GM19468 (cell line): ENCODE measurements at regions not wholly inside any gene's neighbourhood (a gene's known extent, or its start where the extent isn't known, plus 50 kb on each side); places are given as distances from the start of the nearest gene placed in this dataset.
"Not testable (repeated sequence)": the region's sequence is repeated elsewhere in the genome, so short reads cannot be mapped to it uniquely, and the experiment has no call there.

Source experiments
- ATAC-seq: cut with Tn5 transposase; IDR thresholded peaks from one replicate; pipeline ENCODE4 v1.9.1; 2021; ENCODE audit warnings: mild to moderate bottlenecking, moderate library complexity, moderate number of reproducible peaks; ENCODE audit not compliant: unreplicated experiment; ENCODE audit errors: extremely low read depth

DNA sequence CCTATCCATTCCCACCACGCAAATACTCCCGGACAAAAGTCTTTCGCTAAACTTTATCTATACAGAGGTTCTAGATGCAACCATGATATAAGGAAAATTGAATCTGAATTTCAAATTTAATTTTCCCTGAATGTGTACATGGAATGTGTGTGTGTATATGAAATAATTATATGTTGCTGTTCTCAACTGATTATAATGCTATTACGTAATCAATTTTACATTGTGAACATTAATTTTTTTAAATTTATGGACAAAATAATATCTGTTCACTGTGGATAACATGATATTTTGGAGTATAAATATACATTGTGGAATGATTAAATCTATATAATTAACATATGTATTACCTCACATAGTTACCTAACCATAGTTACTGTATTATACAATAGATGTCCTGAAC, 1250.6 kb downstream of the EFNA5 start:
- no peak for ATAC-seq

DNA sequence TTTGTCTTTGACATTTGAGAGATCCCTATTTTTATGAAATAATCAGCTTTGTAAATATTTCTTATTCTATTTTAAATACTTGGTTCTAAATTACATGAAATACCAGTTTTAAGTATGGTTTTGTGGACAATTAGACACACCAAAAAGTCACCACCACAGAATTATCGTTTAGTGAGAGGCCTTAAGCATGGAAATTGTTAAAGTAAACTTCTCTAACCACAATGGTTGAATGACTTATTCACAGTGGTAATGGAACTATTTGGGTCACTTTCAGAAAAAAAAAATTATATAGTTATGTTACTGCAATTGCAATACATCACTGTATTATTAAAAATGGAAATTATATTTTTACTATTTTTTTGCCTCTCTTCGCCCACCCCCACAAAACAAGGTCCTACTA, 1252.5 kb downstream of the EFNA5 start:
- ATAC-seq = no peak

DNA sequence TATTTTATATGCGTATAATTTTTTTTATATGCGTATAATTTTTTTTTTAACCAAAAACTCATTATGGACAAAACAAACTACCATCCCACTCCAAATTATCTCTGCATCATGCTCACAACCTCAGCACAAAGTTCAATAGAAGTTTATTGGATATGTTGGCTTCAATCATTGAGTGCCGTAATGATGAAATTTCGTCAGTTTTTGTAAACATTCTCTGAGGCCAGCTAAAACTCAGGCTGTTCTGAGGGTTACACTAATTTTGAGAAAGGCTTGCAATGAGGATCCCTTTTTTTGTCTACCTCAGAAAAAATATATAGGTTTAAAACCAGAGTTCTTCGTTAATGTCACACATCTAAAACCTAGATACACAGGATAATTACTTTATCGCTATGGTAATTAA, 1253.2 kb downstream of the EFNA5 start:
- no peak for ATAC-seq

- ATAC-seq = no peak
Measured at GRCh38 chr5:106417163-106417562, 1253.6 kb downstream of the EFNA5 start.

GRCh38 chr5:106415541-106415940, 1255.2 kb downstream of the EFNA5 start:
- ATAC-seq = no peak

DNA sequence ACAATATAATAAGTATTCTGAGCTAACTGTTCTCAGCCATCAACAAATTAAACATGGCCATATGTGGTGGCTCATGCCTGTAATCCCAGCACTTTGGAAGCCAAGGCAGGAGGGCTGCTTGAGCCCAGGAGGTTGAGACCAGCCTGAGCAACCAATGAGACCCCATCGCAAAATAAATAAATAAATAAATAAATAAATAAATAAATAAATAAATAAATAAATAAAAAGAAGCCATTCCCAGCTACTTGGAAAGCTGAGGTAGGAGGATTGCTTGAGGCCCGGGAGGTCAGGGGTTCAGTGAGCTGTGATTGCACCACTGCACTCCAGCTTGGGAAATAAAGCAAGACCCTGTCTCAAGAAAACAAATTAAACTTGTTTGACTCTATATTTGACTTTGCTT, 1256.4 kb downstream of the EFNA5 start:
- no peak for ATAC-seq

- no peak for ATAC-seq
Measured at GRCh38 chr5:106412606-106413005, 1258.1 kb downstream of the EFNA5 start.

DNA sequence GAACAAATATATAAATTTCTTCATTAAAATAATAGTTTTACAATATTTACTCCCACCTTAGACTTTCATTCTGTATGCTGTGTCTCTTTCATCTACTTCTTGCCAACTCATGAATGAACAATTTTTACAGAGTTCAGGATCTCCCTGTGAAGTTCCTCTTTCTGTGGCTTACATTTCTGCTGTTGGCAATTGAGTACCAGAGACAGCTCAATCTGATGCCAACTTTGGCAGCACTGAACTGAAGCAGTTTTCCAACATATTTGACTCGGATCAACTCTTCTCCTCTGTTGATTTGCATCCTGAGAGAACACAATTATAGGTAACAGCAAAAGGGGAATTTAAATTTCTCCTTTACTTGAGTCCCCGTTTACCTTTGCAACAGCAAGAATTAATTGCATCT, 1262.2 kb downstream of the EFNA5 start:
- no peak for ATAC-seq

GRCh38 chr5:106408141-106408540, 1262.6 kb downstream of the EFNA5 start:
- ATAC-seq = no peak

GRCh38 chr5:106401561-106401960, 1269.2 kb downstream of the EFNA5 start:
- no peak for ATAC-seq

DNA sequence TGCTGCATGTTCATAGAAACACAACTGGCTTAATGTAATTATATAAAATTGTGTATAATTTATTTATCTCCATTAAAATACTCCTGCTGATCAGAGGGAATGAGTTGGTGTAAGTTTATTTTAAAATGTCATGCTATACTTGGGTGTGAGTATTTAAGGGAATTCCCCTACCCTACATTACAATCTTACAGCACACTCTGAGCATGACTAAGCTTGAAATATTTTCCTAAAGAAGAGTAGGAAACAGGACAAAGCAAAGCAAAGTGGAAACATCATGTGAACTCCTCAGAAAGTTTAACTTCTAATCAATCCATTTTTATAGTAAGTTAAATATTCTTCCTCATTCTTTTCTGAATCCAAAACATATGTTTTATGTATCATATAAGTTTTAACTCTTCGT, 1271.3 kb downstream of the EFNA5 start:
- no peak for ATAC-seq

DNA sequence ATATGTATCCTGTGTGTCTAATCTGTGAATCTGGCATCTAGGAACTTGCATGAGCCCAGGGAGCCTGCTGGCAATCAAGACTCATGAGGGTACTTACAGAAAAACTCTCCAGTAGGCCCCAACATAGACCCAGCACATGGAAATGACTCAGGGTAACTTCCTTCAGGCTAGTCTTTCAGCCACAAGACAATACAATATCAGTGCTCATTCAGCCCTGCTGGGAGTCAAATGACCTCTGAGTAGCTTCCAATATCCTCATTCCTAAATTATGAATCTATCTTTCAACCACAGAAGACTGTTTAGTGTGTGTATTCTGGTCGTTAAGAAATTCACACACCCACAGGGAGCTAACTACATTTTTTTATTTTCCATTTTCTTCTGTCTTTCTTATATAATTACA, 1273.0 kb downstream of the EFNA5 start:
- ATAC-seq = no peak

DNA sequence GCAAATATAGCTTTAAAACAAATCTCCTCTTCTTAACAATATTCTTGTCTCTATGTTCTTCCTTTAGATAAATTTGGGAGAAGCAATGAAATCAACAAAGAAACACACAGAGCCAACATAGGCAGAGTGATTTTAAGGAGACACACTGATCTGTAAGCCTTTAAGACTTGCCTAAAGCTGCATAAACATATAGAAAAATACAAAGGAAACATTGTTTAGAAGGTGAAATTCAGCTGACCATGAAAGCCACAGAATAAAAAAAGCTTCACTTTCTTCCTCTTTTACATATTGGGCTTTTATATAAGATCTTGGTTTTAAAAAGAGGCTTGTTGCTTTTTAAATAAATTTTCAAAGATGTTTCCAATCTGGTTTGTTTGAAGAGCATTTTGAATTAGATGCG, 1277.5 kb downstream of the EFNA5 start:
- no peak for ATAC-seq

DNA sequence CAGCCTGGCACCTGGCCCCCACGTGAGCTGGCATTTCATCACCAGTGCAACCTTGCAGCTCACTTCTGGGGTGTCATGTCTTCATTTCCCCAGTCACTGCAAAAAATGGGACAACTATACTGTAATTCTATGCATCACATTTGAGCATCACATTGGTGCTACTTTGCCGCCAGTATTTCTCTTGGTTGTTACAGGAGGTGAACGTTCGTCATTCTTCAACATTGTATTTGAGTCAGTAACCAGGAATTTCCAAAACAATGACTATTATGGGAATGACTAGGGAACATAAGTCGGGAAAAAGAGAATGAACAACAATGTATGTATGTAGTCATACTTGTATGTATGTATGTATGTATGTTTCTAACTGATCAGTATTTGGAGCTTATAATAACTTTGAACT, 1278.0 kb downstream of the EFNA5 start:
- no peak for ATAC-seq

GRCh38 chr5:106387767-106388166, 1283.0 kb downstream of the EFNA5 start:
- ATAC-seq = not testable (repeated sequence)

DNA sequence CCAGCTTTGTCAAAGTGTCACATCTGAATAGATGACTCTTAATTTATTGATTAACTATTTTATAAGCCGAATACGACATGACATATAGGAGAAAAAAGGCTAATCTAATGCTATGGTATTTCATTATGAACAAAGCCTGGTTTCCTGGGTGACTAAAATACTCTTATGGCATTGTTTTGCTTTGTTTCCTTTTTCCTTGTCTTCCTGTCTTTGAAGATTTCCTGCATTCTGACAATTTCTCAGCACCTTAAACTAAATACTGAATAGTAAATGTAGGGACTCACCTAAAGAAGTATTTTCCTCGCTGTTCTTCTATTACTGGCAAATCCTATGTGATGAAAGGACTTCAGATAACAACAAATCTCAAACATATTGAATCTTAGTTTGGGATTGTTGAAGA, 1284.5 kb downstream of the EFNA5 start:
- ATAC-seq = no peak

DNA sequence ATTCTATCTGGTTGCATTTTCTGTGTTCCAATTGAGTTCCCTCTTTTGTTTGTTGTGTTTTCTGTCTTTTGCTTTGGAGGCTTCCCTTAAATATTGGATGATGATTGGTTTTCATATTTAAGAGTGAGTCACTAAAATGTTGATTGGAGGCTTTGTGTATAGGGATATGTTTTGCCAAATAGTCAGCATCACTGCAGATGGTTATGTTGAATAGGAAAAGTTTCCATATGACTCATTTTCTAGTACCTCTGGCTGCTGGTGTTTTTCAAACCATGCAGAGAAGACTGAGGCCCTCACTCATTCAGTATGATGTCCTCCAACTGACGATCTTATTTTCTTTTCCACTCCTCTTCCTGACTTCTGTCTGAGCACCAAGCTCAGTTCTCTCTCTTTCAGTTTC, 1290.0 kb downstream of the EFNA5 start:
- ATAC-seq = no peak

GRCh38 chr5:106376522-106376921, 1294.2 kb downstream of the EFNA5 start:
- no peak for ATAC-seq

DNA sequence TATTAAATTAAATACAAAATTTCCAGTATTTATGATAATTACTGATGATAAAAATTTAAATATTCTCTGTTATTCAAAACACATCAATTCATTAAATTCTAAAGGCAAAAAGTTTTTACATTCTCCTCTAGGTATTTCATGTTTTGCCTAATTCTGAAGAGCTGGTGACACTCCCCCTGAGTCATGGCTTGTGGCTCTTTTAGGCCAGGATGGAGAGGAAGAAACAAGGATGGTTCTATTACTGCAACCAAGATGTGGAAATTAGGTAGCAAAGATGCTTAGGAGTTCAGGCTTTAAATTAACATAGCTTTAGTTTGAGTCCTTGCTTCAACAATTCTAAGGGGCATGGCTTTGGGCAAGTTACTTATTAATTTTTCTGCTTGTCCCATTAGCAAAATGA, 1295.8 kb downstream of the EFNA5 start:
- no peak for ATAC-seq

GRCh38 chr5:106368021-106368420, 1302.7 kb downstream of the EFNA5 start:
- no peak for ATAC-seq

DNA sequence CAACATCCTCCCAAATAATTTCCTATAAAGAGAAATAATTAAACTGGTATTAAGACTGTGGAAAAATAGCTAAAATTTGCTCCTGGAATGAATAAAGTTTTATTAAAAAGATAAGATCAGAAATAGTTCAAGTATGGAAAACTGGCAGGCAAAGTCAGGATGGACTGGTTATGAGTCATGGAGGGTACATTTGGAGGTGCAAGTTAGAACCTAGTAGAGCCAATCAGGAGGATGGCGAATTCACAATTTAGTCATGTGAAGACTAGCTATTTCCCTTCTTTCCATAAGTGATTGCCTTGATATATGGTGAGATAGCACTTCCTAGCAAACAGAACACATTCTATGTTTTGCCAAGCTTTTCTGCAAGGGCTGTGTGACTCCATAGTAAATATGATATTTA, 1303.5 kb downstream of the EFNA5 start:
- no peak for ATAC-seq

DNA sequence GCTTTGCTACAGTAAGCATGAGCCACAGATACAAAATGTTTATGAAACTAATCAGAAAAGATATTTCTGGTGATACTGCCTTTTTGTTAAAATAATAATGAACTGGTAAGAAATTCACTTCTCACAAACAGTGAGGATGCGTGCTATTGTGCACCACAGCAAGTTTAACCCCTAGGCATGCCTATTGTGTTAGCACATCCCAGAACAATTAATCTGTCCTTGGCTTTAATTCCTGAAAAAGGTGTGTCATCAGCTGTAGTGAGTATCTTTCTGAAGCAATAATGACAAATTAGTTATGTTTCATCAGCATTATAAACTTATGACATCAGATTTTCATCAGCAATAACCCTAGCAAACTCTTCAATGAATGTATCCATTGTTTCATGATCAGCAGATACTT, 1307.2 kb downstream of the EFNA5 start:
- no peak for ATAC-seq

DNA sequence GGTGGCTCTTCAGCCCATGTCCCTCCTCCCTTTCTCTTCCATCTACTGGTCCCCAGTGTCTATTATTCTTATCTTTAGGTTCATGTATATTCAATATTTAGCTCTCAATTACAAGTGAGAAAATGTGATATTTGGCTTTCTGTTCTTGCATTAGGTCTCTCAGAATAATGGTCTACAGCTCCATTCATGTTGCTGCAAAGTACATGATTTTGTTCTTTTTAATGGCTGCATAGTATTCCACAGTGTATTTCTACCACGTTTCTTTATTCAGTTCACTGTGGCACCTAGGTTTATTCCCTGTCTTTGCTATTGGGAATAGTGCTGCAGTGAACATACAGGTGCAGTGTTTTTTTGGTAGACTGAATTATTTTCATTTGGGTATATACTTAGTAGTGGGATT, 1308.8 kb downstream of the EFNA5 start:
- no peak for ATAC-seq
